ENCODE measurements at regions not wholly inside any gene's neighbourhood (a gene's known extent, or its start where the extent isn't known, plus 50 kb on each side); places are given as distances from the start of the nearest gene placed in this dataset.

GRCh38 chr11:128098781-128099180 is 488.6 kb downstream of the ETS1 start:
- H3K36me3 Mint-ChIP-seq (ENCODE audit: low read depth, unreplicated experiment): no peaks in the 10 kb centered on the region
- TF ChIP-seq CTCF (IDR thresholded peaks at IDR 0.05; ENCODE audit: unreplicated experiment): no peak
- no peak for DNase-seq (ENCODE audit: low spot score)
- H3K4me3 Mint-ChIP-seq (ENCODE audit: unreplicated experiment): no peak overlapping the region
- H3K4me1 Mint-ChIP-seq (ENCODE audit: unreplicated experiment): no peaks in the 10 kb centered on the region
- no peaks in the 10 kb centered on the region for H3K27me3 Mint-ChIP-seq (ENCODE audit: unreplicated experiment)
- H3K9me3 Mint-ChIP-seq (ENCODE audit: unreplicated experiment): no peaks in the 10 kb centered on the region
- no peak overlapping the region for H3K27ac Mint-ChIP-seq (ENCODE audit: unreplicated experiment)

- H3K9me3 Mint-ChIP-seq (ENCODE audit: unreplicated experiment): no peaks in the 10 kb centered on the region
- no peak overlapping the region for H3K27ac Mint-ChIP-seq (ENCODE audit: unreplicated experiment)
- H3K4me3 Mint-ChIP-seq (ENCODE audit: unreplicated experiment): no peak overlapping the region
- no peaks in the 10 kb centered on the region for H3K27me3 Mint-ChIP-seq (ENCODE audit: unreplicated experiment)
- no peak for TF ChIP-seq CTCF (IDR thresholded peaks at IDR 0.05; ENCODE audit: unreplicated experiment)
- H3K4me1 Mint-ChIP-seq (ENCODE audit: unreplicated experiment): no peaks in the 10 kb centered on the region
- H3K36me3 Mint-ChIP-seq (ENCODE audit: low read depth, unreplicated experiment): no peaks in the 10 kb centered on the region
- no peak for DNase-seq (ENCODE audit: low spot score)
Observed at GRCh38 chr11:128095466-128095981, 491.8 kb downstream of the ETS1 start.

GRCh38 chr11:128093689-128094088 is 493.7 kb downstream of the ETS1 start:
- peaks cover 6% of the 10 kb centered on the region for H3K9me3 Mint-ChIP-seq (ENCODE audit: unreplicated experiment)

GRCh38 chr11:128089962-128090361 is 497.4 kb downstream of the ETS1 start:
- Mint-ChIP-seq H3K27ac (ENCODE audit: unreplicated experiment) (no peak overlapping the region), H3K4me1 (ENCODE audit: unreplicated experiment) (no peaks in the 10 kb centered on the region), H3K27me3 (ENCODE audit: unreplicated experiment) (no peaks in the 10 kb centered on the region), H3K4me3 (ENCODE audit: unreplicated experiment) (no peak overlapping the region), H3K9me3 (ENCODE audit: unreplicated experiment) (peaks cover 6% of the 10 kb centered on the region), H3K36me3 (ENCODE audit: low read depth, unreplicated experiment) (peaks cover 8% of the 10 kb centered on the region)
- TF ChIP-seq CTCF (IDR thresholded peaks at IDR 0.05; ENCODE audit: unreplicated experiment): no peak
- DNase-seq (ENCODE audit: low spot score): no peak

More at GRCh38 chr11:128093689-128094088, 493.7 kb downstream of the ETS1 start:
- H3K27me3 Mint-ChIP-seq (ENCODE audit: unreplicated experiment): no peaks in the 10 kb centered on the region
- no peak overlapping the region for H3K27ac Mint-ChIP-seq (ENCODE audit: unreplicated experiment)
- peaks cover 8% of the 10 kb centered on the region for H3K36me3 Mint-ChIP-seq (ENCODE audit: low read depth, unreplicated experiment)
- no peaks in the 10 kb centered on the region for H3K4me1 Mint-ChIP-seq (ENCODE audit: unreplicated experiment)
- TF ChIP-seq CTCF (IDR thresholded peaks at IDR 0.05; ENCODE audit: unreplicated experiment): no peak
- DNase-seq (ENCODE audit: low spot score): no peak
- H3K4me3 Mint-ChIP-seq (ENCODE audit: unreplicated experiment): no peak overlapping the region

GRCh38 chr11:128086794-128087193 is 500.6 kb downstream of the ETS1 start:
- H3K27me3 Mint-ChIP-seq (ENCODE audit: unreplicated experiment): no peaks in the 10 kb centered on the region
- no peak overlapping the region for H3K27ac Mint-ChIP-seq (ENCODE audit: unreplicated experiment)
- no peak for DNase-seq (ENCODE audit: low spot score)
- no peaks in the 10 kb centered on the region for H3K4me1 Mint-ChIP-seq (ENCODE audit: unreplicated experiment)
- peaks cover 6% of the 10 kb centered on the region for H3K9me3 Mint-ChIP-seq (ENCODE audit: unreplicated experiment)
- H3K4me3 Mint-ChIP-seq (ENCODE audit: unreplicated experiment): no peak overlapping the region
- peaks cover 8% of the 10 kb centered on the region for H3K36me3 Mint-ChIP-seq (ENCODE audit: low read depth, unreplicated experiment)
- TF ChIP-seq CTCF (IDR thresholded peaks at IDR 0.05; ENCODE audit: unreplicated experiment): no peak
